ENCODE measurements at regions not wholly inside any gene's neighbourhood (a gene's known extent, or its start where the extent isn't known, plus 50 kb on each side); places are given as distances from the start of the nearest gene placed in this dataset.
"Not testable (repeated sequence)": the region's sequence is repeated elsewhere in the genome, so short reads cannot be mapped to it uniquely, and the experiment has no call there.

DNA sequence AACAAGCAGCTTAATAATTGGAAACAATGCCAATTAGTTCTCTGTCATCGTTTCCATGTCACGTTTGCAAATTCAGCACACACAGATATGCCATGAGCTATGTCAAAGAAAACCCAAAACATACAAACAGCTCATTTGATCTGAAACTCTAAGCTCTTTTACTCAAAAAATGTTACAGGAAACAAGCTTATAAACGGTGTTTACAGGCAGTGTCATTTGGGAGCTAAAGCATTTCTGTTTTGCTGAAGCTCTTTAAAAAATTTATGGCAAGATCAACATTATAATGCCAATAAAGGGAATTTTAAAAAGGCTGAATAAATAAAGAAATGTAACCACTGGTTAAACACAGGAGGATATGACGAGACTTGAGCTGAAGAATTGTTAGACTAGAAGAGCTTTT lies 94.0 kb upstream of the HS3ST2 start:
- Mint-ChIP-seq H3K4me1 (ENCODE audit: low read depth) (no peaks in the 10 kb centered on the region), H3K27me3 (ENCODE audit: insufficient read depth) (peaks cover 13% of the 10 kb centered on the region), H3K4me3 (no peak overlapping the region), H3K27ac (no peak overlapping the region), H3K36me3 (ENCODE audit: low read depth) (no peaks in the 10 kb centered on the region), H3K9me3 (peaks cover 3% of the 10 kb centered on the region; the same call in 1 of the 2 replicates)
- no peak for DNase-seq
- no peak for TF ChIP-seq CTCF (IDR thresholded peaks at IDR 0.05)

DNA sequence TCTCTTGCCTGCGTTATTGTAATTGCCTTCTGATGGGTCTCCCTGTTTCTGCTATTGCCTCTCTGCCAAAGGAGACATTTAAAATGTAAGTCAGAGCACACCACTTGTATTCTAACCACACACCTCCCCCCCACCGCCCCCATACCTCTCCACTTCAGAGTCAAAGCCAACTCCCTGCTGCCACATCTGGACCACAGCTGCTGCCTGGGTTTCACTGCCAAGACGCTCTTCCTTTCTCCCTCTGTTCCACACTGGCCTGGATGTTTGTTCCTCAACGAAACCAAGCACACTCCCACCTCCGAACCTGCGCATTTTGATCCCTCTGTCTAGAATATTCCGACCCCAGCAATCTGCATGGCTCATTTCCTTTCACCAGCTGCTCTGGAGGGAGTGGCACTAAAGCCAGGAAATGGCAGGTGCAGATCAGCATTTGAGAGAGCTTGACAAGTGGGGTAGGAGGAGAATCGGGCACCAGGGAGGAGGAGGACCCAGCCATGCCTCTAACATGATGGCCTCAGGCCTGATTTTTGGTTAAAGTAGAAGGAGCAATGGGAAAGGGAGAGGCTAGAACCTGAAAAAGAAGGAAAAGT lies 92.4 kb upstream of the HS3ST2 start:
- peaks cover 3% of the 10 kb centered on the region; the same call in 1 of the 2 replicates for H3K9me3 Mint-ChIP-seq
- H3K27me3 Mint-ChIP-seq (ENCODE audit: insufficient read depth) = peaks cover 13% of the 10 kb centered on the region
- H3K4me1 Mint-ChIP-seq (ENCODE audit: low read depth) = no peaks in the 10 kb centered on the region
- H3K4me3 Mint-ChIP-seq = no peak overlapping the region
- TF ChIP-seq CTCF (IDR thresholded peaks at IDR 0.05) = no peak
- H3K36me3 Mint-ChIP-seq (ENCODE audit: low read depth) = no peaks in the 10 kb centered on the region
- no peak overlapping the region for H3K27ac Mint-ChIP-seq
- DNase-seq = no peak

- not testable (repeated sequence) for H3K27ac Mint-ChIP-seq; DNase-seq; H3K9me3 Mint-ChIP-seq; H3K4me3 Mint-ChIP-seq; H3K36me3 Mint-ChIP-seq (ENCODE audit: low read depth); H3K4me1 Mint-ChIP-seq (ENCODE audit: low read depth)
- peaks cover 15% of the 10 kb centered on the region for H3K27me3 Mint-ChIP-seq (ENCODE audit: insufficient read depth)
These were observed 91.1 kb upstream of the HS3ST2 start for GRCh38 chr16:22722551-22723541.

DNA sequence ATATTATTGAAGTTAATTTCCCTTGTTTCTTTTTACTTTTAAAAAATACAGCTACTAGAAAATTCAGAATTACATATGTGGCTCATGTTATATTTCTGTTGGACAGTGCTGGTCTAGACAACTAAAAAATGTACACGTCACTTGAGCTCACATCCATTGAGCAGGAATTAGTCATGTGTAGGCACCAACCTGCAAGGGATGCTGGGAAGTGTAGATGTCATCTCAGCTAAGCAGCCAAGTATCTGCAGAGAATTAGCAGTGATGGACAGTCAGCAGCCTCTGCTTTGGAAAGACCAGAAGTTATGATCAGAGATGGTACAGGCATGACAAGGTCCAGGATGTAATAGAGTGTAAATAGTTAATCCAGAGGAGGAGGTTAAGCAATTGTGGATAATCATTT lies 87.1 kb upstream of the HS3ST2 start:
- DNase-seq = no peak
- Mint-ChIP-seq H3K4me1 (ENCODE audit: low read depth) (no peaks in the 10 kb centered on the region), H3K27me3 (ENCODE audit: insufficient read depth) (peaks cover 10% of the 10 kb centered on the region), H3K27ac (no peak overlapping the region), H3K4me3 (no peak overlapping the region), H3K9me3 (no peaks in the 10 kb centered on the region; the same call in 1 of the 2 replicates), H3K36me3 (ENCODE audit: low read depth) (no peaks in the 10 kb centered on the region)
- no peak for TF ChIP-seq CTCF (IDR thresholded peaks at IDR 0.05)

DNA sequence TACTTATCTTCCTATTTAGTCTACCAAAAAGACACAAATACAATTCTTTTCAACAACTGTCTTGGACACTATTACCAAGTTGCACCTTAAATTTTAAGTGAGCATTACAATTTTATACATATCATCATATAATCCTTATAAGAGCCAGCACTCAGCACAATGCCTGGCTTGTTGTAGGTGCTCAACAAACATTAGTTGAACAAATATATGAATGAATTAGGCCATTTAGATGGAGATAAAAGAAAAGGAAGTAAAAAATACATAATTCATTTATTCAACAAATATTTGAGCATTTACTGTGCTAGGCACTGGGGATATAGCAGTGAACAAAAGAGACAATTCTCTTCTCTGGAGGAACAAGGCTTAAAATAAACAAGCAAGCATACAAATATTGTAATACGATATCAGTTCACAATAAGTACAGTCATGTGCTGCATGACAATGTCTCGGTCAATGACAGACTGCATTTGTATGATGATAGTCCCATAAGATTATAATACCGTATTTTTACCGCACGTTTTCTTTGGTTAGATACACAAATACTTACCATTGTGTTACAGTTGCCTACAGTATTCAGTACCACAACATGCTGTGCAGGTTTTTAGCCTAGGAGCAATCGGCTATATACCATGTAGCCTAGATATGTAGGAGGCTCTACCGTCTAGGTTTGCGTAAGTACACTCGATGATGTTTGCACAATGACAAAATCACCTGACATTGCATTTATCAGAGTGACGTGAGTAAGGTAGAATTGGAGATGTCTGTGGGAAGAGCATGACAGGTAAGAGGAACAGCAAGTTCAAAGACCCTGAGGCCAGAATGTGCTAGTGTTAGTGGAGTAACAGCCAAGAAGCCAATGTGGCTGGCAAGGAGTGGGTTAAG lies 86.4 kb upstream of the HS3ST2 start:
- H3K4me1 Mint-ChIP-seq (ENCODE audit: low read depth) = no peaks in the 10 kb centered on the region
- DNase-seq = no peak
- H3K27me3 Mint-ChIP-seq (ENCODE audit: insufficient read depth) = peaks cover 8% of the 10 kb centered on the region
- no peak overlapping the region for H3K27ac Mint-ChIP-seq
- H3K9me3 Mint-ChIP-seq = no peaks in the 10 kb centered on the region; the same call in 1 of the 2 replicates
- no peak overlapping the region for H3K4me3 Mint-ChIP-seq
- TF ChIP-seq CTCF (IDR thresholded peaks at IDR 0.05) = no peak
- H3K36me3 Mint-ChIP-seq (ENCODE audit: low read depth) = no peaks in the 10 kb centered on the region

All from HFFc6 (cell line).